PC-9 (cell line): ENCODE measurements at regions not wholly inside any gene's neighbourhood (a gene's known extent, or its start where the extent isn't known, plus 50 kb on each side); places are given as distances from the start of the nearest gene placed in this dataset.

Source experiments
- CTCF ChIP-seq: fragments of 200-600 bp; sonication (generic); conservative IDR thresholded peaks from 2 replicates; pipeline ENCODE4 v1.6.1; 2017; ENCODE audit warnings: mixed run types, antibody characterized with exemption, mild to moderate bottlenecking, moderate library complexity
- EZH2 ChIP-seq: fragments of 200-600 bp; sonication (generic); IDR thresholded peaks from 2 replicates; pipeline ENCODE4 v1.8.0; 2017; ENCODE audit warnings: antibody characterized with exemption, low read depth

- no peak for TF ChIP-seq CTCF
- TF ChIP-seq EZH2: no peak
Measured at GRCh38 chr5:39775797-39776365, 351.1 kb upstream of the DAB2 start.
